H9 (cell line): ENCODE measurements at regions not wholly inside any gene's neighbourhood (a gene's known extent, or its start where the extent isn't known, plus 50 kb on each side); places are given as distances from the start of the nearest gene placed in this dataset.

Source experiments
- DNase-seq: peaks from one replicate; pipeline ENCODE4 v3.0.0-alpha.2; 2017
- H2AFZ ChIP-seq: one replicate; pipeline ENCODE4 v1.6.1; 2013; ENCODE audit warnings: mild to moderate bottlenecking, low read length, control low read depth, moderate library complexity
- H2AK5ac ChIP-seq: 2 replicates; pipeline ENCODE4 v1.6.1; 2013; ENCODE audit warnings: low read length, control low read depth, mixed read lengths; ENCODE audit not compliant: insufficient read length
- H2BK120ac ChIP-seq: one replicate; pipeline ENCODE4 v1.6.1; 2013; ENCODE audit warnings: low read depth, mild to moderate bottlenecking, low read length, control low read depth, inconsistent platforms; ENCODE audit not compliant: poor library complexity, severe bottlenecking
- H2BK12ac ChIP-seq: 2 replicates; pipeline ENCODE4 v1.6.1; 2013; ENCODE audit warnings: low read length, control low read depth, mixed read lengths, low read depth; ENCODE audit not compliant: insufficient read length
- H2BK15ac ChIP-seq: 2 replicates; pipeline ENCODE4 v1.6.1; 2013; ENCODE audit warnings: low read depth, low read length, control low read depth
- H2BK20ac ChIP-seq: one replicate; pipeline ENCODE4 v1.6.1; 2013; ENCODE audit warnings: low read depth, mild to moderate bottlenecking, low read length, control low read depth, inconsistent platforms; ENCODE audit not compliant: poor library complexity, severe bottlenecking
- H2BK5ac ChIP-seq: 2 replicates; pipeline ENCODE4 v1.6.1; 2013; ENCODE audit warnings: low read length, control low read depth, mixed read lengths; ENCODE audit not compliant: insufficient read length
- H3K14ac ChIP-seq: 2 replicates; pipeline ENCODE4 v1.6.1; 2013; ENCODE audit warnings: low read length, control low read depth; ENCODE audit not compliant: insufficient read depth
- H3K18ac ChIP-seq: 2 replicates; pipeline ENCODE4 v1.6.1; 2013; ENCODE audit warnings: low read depth, mild to moderate bottlenecking, mixed read lengths, low read length, control low read depth; ENCODE audit not compliant: insufficient read length
- H3K23ac ChIP-seq: 2 replicates; pipeline ENCODE4 v1.6.1; 2013; ENCODE audit warnings: low read length, control low read depth, mixed read lengths, low read depth; ENCODE audit not compliant: insufficient read length
- H3K23me2 ChIP-seq: 2 replicates; pipeline ENCODE4 v1.6.1; 2013; ENCODE audit warnings: low read depth, mild to moderate bottlenecking, mixed read lengths, low read length, control low read depth; ENCODE audit not compliant: insufficient read length, poor library complexity, severe bottlenecking
- H3K27ac ChIP-seq: 2 replicates; pipeline ENCODE4 v1.5.1; 2013; ENCODE audit warnings: low read length, control low read depth, mixed read lengths, low read depth; ENCODE audit not compliant: insufficient read length
- H3K27me3 ChIP-seq: 2 replicates; pipeline ENCODE4 v1.6.1; 2013; ENCODE audit warnings: low read length, control low read depth, inconsistent platforms; ENCODE audit not compliant: insufficient read depth
- H3K4ac ChIP-seq: 2 replicates; pipeline ENCODE4 v1.6.1; 2013; ENCODE audit warnings: low read depth, mild to moderate bottlenecking, control low read depth, inconsistent platforms, low read length, moderate library complexity
- H3K4me1 ChIP-seq: 2 replicates; pipeline ENCODE4 v1.6.1; 2013; ENCODE audit warnings: low read length, control low read depth, inconsistent platforms; ENCODE audit not compliant: insufficient read depth
- H3K4me2 ChIP-seq: 2 replicates; pipeline ENCODE4 v1.6.1; 2013; ENCODE audit warnings: low read length, control low read depth, mixed read lengths; ENCODE audit not compliant: insufficient read length, insufficient read depth
- H3K56ac ChIP-seq: 2 replicates; pipeline ENCODE4 v1.6.1; 2013; ENCODE audit warnings: low read depth, mild to moderate bottlenecking, mixed read lengths, low read length, control low read depth; ENCODE audit not compliant: insufficient read length
- H3K79me1 ChIP-seq: 2 replicates; pipeline ENCODE4 v1.6.1; 2013; ENCODE audit warnings: low read depth, mild to moderate bottlenecking, moderate library complexity, low read length, control low read depth, inconsistent platforms; ENCODE audit not compliant: insufficient read depth, poor library complexity, severe bottlenecking
- H3K79me2 ChIP-seq: 2 replicates; pipeline ENCODE4 v1.6.1; 2013; ENCODE audit warnings: low read length, control low read depth, inconsistent platforms; ENCODE audit not compliant: insufficient read depth
- H3K9ac ChIP-seq: 2 replicates; pipeline ENCODE4 v1.6.1; 2013; ENCODE audit warnings: low read length, control low read depth, mixed read lengths; ENCODE audit not compliant: insufficient read length; ENCODE audit errors: extremely low read depth
- H3K9me3 ChIP-seq: one replicate; pipeline ENCODE4 v1.6.1; 2013; ENCODE audit warnings: low read depth, low read length, inconsistent platforms; ENCODE audit not compliant: control insufficient read depth
- H3T11ph ChIP-seq: one replicate; pipeline ENCODE4 v1.6.1; 2013; ENCODE audit warnings: mild to moderate bottlenecking, low read length, control low read depth, inconsistent platforms
- H4K20me1 ChIP-seq: one replicate; pipeline ENCODE4 v1.6.1; 2013; ENCODE audit not compliant: control insufficient read depth, insufficient read length, insufficient read depth
- H4K5ac ChIP-seq: 2 replicates; pipeline ENCODE4 v1.6.1; 2013; ENCODE audit warnings: low read depth, mild to moderate bottlenecking, mixed read lengths, low read length, control low read depth; ENCODE audit not compliant: insufficient read length
- H4K8ac ChIP-seq: replicated peaks from 2 replicates; pipeline ENCODE4 v1.6.1; 2013; ENCODE audit warnings: low read length, control low read depth, mixed read lengths, low read depth; ENCODE audit not compliant: insufficient read length
- H4K91ac ChIP-seq: 2 replicates; pipeline ENCODE4 v1.6.1; 2013; ENCODE audit warnings: low read depth, mild to moderate bottlenecking, moderate library complexity, mixed read lengths, low read length, control low read depth; ENCODE audit not compliant: insufficient read length
- H3K27ac Mint-ChIP-seq, 3 experiments: 2 replicates in 2 of 3; 3 replicates in 1 of 3; pipeline ENCODE4 v1.8.0; 2020 to 2021; ENCODE audit warnings: mixed read lengths in 3 of 3, mild to moderate bottlenecking in 1 of 3, moderate library complexity in 1 of 3
- H3K27me3 Mint-ChIP-seq: 2 replicates; pipeline ENCODE4 v1.8.0; 2021; ENCODE audit warnings: low read depth, mild to moderate bottlenecking, moderate library complexity, mixed read lengths
- H3K36me3 Mint-ChIP-seq, 3 experiments: 2 replicates in 2 of 3; 3 replicates in 1 of 3; pipeline ENCODE4 v1.8.0; 2020 to 2021; ENCODE audit warnings: low read depth in 3 of 3, mixed read lengths in 3 of 3; ENCODE audit not compliant: insufficient read depth in 1 of 3
- H3K4me1 Mint-ChIP-seq, 2 experiments: 2 replicates each; pipeline ENCODE4 v1.8.0; 2020; ENCODE audit warnings: mixed read lengths in 2 of 2
- H3K4me3 Mint-ChIP-seq, 2 experiments: 2 replicates in 1 of 2; 3 replicates in 1 of 2; pipeline ENCODE4 v1.8.0; 2020 to 2021; ENCODE audit warnings: mild to moderate bottlenecking in 2 of 2, mixed read lengths in 2 of 2, moderate library complexity in 1 of 2
- H3K9me3 Mint-ChIP-seq, 2 experiments: 2 replicates in 1 of 2; 3 replicates in 1 of 2; pipeline ENCODE4 v1.8.0; 2020; ENCODE audit warnings: mild to moderate bottlenecking in 2 of 2, mixed read lengths in 2 of 2, moderate library complexity in 1 of 2
- TF ChIP-seq, protein P1 (sequence below): fragments of 200-600 bp; sonication (generic); conservative IDR thresholded peaks from 3 replicates; pipeline ENCODE4 v1.8.0; 2021; ENCODE audit warnings: antibody characterized with exemption, mild to moderate bottlenecking

GRCh38 chr14:44388306-44388705, 118.8 kb downstream of the FSCB start:
- Histone ChIP-seq H4K5ac (no peak overlapping the region), H2AFZ (no peak overlapping the region), H3K4ac (no peak overlapping the region), H3K23me2 (no peaks in the 10 kb centered on the region), H3K27ac (no peak overlapping the region), H3K79me2 (no peaks in the 10 kb centered on the region), H3K4me1 (no peaks in the 10 kb centered on the region), H3K14ac (no peak overlapping the region), H3K23ac (no peak overlapping the region), H2BK5ac (no peak overlapping the region), H3K79me1 (no peaks in the 10 kb centered on the region), H3K18ac (no peak overlapping the region), H3K9me3 (no peaks in the 10 kb centered on the region), H3K9ac (no peak overlapping the region), H4K20me1 (no peaks in the 10 kb centered on the region), H3K27me3 (no peaks in the 10 kb centered on the region), H2BK20ac (no peak overlapping the region), H4K91ac (no peak overlapping the region), H3K56ac (no peak overlapping the region), H3T11ph (no peak overlapping the region), H3K4me2 (no peak overlapping the region), H2BK15ac (no peak overlapping the region), H4K8ac (no peak overlapping the region), H2AK5ac (no peak overlapping the region), H2BK12ac (no peak overlapping the region), H2BK120ac (no peak overlapping the region)
- Mint-ChIP-seq H3K9me3 (no peaks in the 10 kb centered on the region; a peak in 1 of 5 replicates), H3K27me3 (no peaks in the 10 kb centered on the region), H3K36me3 (peaks cover 0 to 5% (median 0%) of the 10 kb centered on the region in 3 experiments; a peak in 2 of 7 replicates), H3K27ac (no peak overlapping the region), H3K4me3 (no peak overlapping the region), H3K4me1 (no peaks in the 10 kb centered on the region)
- DNase-seq, result no peak
- TF ChIP-seq, protein P1, sequence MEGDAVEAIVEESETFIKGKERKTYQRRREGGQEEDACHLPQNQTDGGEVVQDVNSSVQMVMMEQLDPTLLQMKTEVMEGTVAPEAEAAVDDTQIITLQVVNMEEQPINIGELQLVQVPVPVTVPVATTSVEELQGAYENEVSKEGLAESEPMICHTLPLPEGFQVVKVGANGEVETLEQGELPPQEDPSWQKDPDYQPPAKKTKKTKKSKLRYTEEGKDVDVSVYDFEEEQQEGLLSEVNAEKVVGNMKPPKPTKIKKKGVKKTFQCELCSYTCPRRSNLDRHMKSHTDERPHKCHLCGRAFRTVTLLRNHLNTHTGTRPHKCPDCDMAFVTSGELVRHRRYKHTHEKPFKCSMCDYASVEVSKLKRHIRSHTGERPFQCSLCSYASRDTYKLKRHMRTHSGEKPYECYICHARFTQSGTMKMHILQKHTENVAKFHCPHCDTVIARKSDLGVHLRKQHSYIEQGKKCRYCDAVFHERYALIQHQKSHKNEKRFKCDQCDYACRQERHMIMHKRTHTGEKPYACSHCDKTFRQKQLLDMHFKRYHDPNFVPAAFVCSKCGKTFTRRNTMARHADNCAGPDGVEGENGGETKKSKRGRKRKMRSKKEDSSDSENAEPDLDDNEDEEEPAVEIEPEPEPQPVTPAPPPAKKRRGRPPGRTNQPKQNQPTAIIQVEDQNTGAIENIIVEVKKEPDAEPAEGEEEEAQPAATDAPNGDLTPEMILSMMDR, result no peak
